ENCODE measurements at regions not wholly inside any gene's neighbourhood (a gene's known extent, or its start where the extent isn't known, plus 50 kb on each side); places are given as distances from the start of the nearest gene placed in this dataset.

DNA sequence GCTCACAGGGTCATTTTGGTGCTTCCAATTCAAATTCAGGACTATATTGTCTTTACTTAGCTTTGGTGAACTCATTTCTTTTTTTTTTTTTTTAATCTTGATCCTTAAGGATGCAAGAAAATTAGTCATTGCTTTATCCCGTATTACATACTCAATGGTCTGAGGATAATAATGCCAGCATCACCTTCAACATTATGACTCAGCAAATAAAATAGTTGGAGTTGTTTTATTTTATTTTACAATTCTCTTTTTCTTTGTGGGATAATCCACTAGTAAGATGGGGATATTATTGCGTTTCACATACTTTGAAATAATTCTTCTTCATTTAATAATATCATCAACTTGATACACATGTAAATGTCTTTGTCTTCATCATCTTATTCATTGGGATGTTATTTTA, 954.9 kb upstream of the GYPC start:
- TF ChIP-seq, protein P1, sequence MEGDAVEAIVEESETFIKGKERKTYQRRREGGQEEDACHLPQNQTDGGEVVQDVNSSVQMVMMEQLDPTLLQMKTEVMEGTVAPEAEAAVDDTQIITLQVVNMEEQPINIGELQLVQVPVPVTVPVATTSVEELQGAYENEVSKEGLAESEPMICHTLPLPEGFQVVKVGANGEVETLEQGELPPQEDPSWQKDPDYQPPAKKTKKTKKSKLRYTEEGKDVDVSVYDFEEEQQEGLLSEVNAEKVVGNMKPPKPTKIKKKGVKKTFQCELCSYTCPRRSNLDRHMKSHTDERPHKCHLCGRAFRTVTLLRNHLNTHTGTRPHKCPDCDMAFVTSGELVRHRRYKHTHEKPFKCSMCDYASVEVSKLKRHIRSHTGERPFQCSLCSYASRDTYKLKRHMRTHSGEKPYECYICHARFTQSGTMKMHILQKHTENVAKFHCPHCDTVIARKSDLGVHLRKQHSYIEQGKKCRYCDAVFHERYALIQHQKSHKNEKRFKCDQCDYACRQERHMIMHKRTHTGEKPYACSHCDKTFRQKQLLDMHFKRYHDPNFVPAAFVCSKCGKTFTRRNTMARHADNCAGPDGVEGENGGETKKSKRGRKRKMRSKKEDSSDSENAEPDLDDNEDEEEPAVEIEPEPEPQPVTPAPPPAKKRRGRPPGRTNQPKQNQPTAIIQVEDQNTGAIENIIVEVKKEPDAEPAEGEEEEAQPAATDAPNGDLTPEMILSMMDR (conservative IDR thresholded peaks at IDR 0.05; ENCODE audit: low read depth in 2 of 2) = no peak
- TF ChIP-seq EZH2phosphoT487 (IDR thresholded peaks at IDR 0.05; ENCODE audit: unreplicated experiment) (no peak), POLR2AphosphoS5 (IDR thresholded peaks at IDR 0.05; ENCODE audit: low read depth) (no peak), EZH2 (IDR thresholded peaks at IDR 0.05; ENCODE audit: low read depth, unreplicated experiment) (no peak), ZNF114 (CRISPR knock-in tag; IDR thresholded peaks at IDR 0.05) (no peak)
- TF ChIP-seq, protein P2, sequence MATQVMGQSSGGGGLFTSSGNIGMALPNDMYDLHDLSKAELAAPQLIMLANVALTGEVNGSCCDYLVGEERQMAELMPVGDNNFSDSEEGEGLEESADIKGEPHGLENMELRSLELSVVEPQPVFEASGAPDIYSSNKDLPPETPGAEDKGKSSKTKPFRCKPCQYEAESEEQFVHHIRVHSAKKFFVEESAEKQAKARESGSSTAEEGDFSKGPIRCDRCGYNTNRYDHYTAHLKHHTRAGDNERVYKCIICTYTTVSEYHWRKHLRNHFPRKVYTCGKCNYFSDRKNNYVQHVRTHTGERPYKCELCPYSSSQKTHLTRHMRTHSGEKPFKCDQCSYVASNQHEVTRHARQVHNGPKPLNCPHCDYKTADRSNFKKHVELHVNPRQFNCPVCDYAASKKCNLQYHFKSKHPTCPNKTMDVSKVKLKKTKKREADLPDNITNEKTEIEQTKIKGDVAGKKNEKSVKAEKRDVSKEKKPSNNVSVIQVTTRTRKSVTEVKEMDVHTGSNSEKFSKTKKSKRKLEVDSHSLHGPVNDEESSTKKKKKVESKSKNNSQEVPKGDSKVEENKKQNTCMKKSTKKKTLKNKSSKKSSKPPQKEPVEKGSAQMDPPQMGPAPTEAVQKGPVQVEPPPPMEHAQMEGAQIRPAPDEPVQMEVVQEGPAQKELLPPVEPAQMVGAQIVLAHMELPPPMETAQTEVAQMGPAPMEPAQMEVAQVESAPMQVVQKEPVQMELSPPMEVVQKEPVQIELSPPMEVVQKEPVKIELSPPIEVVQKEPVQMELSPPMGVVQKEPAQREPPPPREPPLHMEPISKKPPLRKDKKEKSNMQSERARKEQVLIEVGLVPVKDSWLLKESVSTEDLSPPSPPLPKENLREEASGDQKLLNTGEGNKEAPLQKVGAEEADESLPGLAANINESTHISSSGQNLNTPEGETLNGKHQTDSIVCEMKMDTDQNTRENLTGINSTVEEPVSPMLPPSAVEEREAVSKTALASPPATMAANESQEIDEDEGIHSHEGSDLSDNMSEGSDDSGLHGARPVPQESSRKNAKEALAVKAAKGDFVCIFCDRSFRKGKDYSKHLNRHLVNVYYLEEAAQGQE (IDR thresholded peaks at IDR 0.05; ENCODE audit: unreplicated experiment) = no peak
